Lower lobe of right lung (tissue), 2 donors: ENCODE measurements at regions not wholly inside any gene's neighbourhood (a gene's known extent, or its start where the extent isn't known, plus 50 kb on each side); places are given as distances from the start of the nearest gene placed in this dataset.

ENCODE experiments used
- ATAC-seq, 2 donors: fragments of 200-7000 bp; cut with Tn5 transposase; one replicate each; pipeline ENCODE4 v1.9.1; 2020 to 2022; ENCODE audit warnings: mild to moderate bottlenecking in 2 of 2, moderate library complexity in 2 of 2
- DNase-seq: peaks from one replicate; pipeline ENCODE4 v3.0.0-alpha.2; 2020
- H3K27ac ChIP-seq: fragments of 200-600 bp; one replicate; pipeline ENCODE4 v1.8.0; 2022
- H3K27me3 ChIP-seq: fragments of 200-600 bp; one replicate; pipeline ENCODE4 v1.8.0; 2022; ENCODE audit warnings: low read depth
- H3K36me3 ChIP-seq: fragments of 200-600 bp; one replicate; pipeline ENCODE4 v1.8.0; 2022; ENCODE audit warnings: mild to moderate bottlenecking
- H3K4me1 ChIP-seq: fragments of 200-600 bp; one replicate; pipeline ENCODE4 v1.8.0; 2022
- H3K4me3 ChIP-seq: fragments of 200-600 bp; one replicate; pipeline ENCODE4 v1.8.0; 2022; ENCODE audit warnings: mild to moderate bottlenecking
- H3K9me3 ChIP-seq: fragments of 200-600 bp; one replicate; pipeline ENCODE4 v1.8.0; 2022
- intact Hi-C: fragments of 100-400 bp; cut with DNase I; formaldehyde crosslinking; loops from one replicate; pipeline ENCODE4 v1.11.0; 2022
- TF ChIP-seq, protein P1 (sequence below): fragments of 200-600 bp; IDR thresholded peaks from one replicate; pipeline ENCODE4 v1.8.0; 2022; ENCODE audit warnings: antibody characterized with exemption, mild to moderate bottlenecking
- donor health status: DM: no; HTN: yes; CAD: no; lungs with severe emphysema.

DNA sequence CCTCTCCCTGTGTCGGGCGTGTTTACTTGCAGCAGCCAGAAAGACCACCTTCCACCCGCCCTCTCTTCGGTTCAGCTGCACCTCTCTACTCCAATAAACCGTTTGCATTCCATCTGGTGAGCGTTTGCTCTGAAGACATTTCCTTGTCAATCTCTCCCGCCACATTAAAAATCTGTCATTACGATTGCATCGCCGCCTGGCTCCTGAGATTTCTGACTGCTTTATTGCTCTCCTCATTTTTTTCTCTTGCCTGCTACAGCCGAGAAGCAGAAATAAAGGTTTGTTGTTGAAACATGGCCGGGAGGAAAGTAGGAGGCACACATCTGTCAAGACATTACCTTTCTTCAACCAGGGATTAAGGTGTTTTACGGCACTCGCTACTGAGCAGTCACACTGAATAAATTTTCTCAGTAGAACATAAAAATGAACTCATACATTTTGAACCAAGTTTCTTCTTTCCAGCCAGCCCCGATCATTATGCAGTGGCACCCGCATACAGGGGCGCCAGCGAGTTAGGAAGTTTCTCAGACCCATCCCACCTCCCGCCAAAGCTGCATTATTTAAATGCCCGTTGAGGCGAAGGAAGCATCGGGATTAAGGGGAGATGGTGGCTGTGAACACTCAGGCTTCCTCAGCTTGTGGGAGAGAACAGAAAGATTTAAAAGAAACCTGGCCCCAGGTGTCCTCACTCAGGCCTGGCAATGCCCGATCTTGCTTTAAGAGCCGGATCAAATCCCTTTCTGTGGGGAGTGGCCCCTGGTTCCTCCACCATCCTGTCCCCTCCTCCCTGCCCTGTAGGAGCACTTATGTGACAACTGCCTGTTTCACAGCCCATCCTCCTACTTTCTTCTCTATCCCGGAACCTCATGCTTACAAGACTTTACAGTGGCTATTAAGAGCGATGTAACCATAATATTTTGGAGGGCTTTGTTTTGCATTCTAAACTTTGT, 1108.9 kb downstream of the BCL11B start:
- H3K4me3 ChIP-seq = no peak overlapping the region
- H3K27ac ChIP-seq = no peak overlapping the region
- H3K9me3 ChIP-seq = no peaks in the 10 kb centered on the region
- no peaks in the 10 kb centered on the region for H3K4me1 ChIP-seq
- H3K36me3 ChIP-seq = no peaks in the 10 kb centered on the region
- no peak for DNase-seq
- ATAC-seq = no peak
- intact Hi-C loops = no loop called here
- TF ChIP-seq, protein P1, sequence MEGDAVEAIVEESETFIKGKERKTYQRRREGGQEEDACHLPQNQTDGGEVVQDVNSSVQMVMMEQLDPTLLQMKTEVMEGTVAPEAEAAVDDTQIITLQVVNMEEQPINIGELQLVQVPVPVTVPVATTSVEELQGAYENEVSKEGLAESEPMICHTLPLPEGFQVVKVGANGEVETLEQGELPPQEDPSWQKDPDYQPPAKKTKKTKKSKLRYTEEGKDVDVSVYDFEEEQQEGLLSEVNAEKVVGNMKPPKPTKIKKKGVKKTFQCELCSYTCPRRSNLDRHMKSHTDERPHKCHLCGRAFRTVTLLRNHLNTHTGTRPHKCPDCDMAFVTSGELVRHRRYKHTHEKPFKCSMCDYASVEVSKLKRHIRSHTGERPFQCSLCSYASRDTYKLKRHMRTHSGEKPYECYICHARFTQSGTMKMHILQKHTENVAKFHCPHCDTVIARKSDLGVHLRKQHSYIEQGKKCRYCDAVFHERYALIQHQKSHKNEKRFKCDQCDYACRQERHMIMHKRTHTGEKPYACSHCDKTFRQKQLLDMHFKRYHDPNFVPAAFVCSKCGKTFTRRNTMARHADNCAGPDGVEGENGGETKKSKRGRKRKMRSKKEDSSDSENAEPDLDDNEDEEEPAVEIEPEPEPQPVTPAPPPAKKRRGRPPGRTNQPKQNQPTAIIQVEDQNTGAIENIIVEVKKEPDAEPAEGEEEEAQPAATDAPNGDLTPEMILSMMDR = no peak
- H3K27me3 ChIP-seq = peaks cover 6% of the 10 kb centered on the region

DNA sequence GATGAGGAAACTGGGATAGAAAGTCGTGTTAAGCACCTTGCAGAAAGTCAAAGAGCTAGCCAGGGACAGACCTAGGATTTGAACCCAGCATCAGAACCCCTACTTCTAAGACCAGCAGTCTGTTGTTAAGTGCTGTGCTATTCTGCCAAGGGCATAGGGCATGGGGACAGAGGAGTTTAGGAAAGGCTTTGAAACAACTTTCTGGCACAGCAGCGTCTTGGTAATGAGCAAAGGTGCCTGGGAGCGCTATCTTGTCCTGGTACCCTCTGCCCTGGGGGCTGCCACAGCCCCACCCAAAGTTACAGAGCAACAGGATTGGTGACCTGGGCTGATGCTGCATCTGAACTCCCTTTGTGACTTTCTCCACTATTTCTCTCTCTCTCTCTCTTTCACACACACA, 1108.1 kb downstream of the BCL11B start:
- H3K27ac ChIP-seq = no peak overlapping the region
- no peaks in the 10 kb centered on the region for H3K4me1 ChIP-seq
- DNase-seq (no peak), ATAC-seq (no peak)
- TF ChIP-seq, protein P1 = no peak
- H3K4me3 ChIP-seq = no peak overlapping the region
- no peaks in the 10 kb centered on the region for H3K36me3 ChIP-seq
- no peaks in the 10 kb centered on the region for H3K9me3 ChIP-seq
- intact Hi-C loops = no loop called here
- peaks cover 6% of the 10 kb centered on the region for H3K27me3 ChIP-seq

DNA sequence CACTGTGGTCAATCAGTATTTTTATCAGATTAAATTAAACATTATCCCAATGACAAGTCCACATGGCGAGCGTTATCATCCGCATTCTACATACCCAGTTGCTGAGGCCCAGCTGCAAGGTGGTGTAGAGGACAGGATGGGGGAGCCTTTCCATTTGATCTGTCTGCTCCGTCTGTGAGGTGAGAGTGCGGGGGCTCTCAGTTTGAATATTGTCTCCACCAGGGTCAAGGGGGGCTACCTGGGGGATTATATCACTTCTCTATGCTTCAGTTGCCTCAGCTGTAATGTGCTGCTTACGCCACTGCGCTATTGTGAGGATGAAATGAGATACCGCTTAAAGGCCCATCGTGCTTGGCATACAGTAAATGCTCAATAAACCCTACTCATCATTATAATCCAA, 1106.0 kb downstream of the BCL11B start:
- DNase-seq = no peak
- Histone ChIP-seq H3K36me3 (no peaks in the 10 kb centered on the region), H3K4me3 (no peak overlapping the region), H3K4me1 (no peaks in the 10 kb centered on the region), H3K9me3 (no peaks in the 10 kb centered on the region), H3K27ac (no peak overlapping the region), H3K27me3 (peaks cover 6% of the 10 kb centered on the region)
- intact Hi-C loops = no loop called here
- TF ChIP-seq, protein P1 = no peak
- no peak for ATAC-seq

DNA sequence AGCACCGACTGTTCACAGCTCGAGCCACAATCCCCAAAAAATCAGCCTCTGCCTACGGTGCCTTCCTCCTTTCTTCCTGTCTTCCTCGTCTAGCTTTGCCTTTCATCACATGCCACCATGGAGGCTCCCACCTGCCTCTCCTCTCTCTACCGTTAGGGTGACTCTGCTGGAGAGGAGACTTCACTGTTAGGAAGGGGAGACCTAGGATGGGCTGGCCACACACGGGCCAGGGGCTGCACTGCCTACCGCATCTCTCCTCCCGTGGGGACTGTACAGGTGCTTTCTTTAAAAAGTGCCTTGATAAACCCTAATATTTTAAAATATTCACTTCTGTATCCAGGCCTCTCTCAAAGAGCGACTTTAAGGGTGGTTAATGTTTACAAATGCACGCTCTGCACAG, 1104.7 kb downstream of the BCL11B start:
- no peak for ATAC-seq

DNA sequence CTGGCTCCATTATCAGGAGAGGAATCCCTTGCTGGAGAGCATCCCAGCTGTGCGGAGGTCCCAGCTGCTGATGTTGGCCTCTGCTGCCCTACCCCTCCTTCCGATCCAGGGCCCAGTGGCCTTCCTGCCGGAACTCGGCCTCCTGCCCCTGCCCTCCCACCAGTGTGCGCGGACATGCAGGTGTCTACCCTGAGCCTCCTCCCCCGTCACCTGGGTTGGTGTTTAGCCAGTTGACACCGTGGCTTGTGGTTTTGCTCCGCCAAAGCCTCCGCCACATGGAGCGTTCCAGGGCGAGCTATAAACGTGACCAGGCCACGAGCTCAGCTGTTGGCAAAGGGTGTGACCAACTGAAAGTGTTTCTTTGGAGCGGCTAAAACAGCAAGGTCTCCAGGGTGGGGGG, 1104.3 kb downstream of the BCL11B start:
- intact Hi-C loops = no loop called here
- TF ChIP-seq, protein P1 = no peak
- H3K36me3 ChIP-seq = no peaks in the 10 kb centered on the region
- H3K4me1 ChIP-seq = no peaks in the 10 kb centered on the region
- ATAC-seq = no peak
- H3K27ac ChIP-seq = no peak overlapping the region
- H3K27me3 ChIP-seq = peaks cover 1% of the 10 kb centered on the region
- no peak for DNase-seq
- no peak overlapping the region for H3K4me3 ChIP-seq
- H3K9me3 ChIP-seq = no peaks in the 10 kb centered on the region

More for the DNA sequence above, 1104.7 kb downstream of the BCL11B start:
- DNase-seq = no peak
- no peaks in the 10 kb centered on the region for H3K36me3 ChIP-seq
- H3K4me3 ChIP-seq = no peak overlapping the region
- H3K27me3 ChIP-seq = peaks cover 6% of the 10 kb centered on the region
- no peak overlapping the region for H3K27ac ChIP-seq
- intact Hi-C loops = no loop called here
- no peaks in the 10 kb centered on the region for H3K4me1 ChIP-seq
- no peaks in the 10 kb centered on the region for H3K9me3 ChIP-seq
- TF ChIP-seq, protein P1 = no peak
